Fibroblast of pulmonary artery (primary cell): ENCODE measurements at regions not wholly inside any gene's neighbourhood (a gene's known extent, or its start where the extent isn't known, plus 50 kb on each side); places are given as distances from the start of the nearest gene placed in this dataset.

Experiments used
- DNase-seq: peaks from one replicate; pipeline ENCODE4 v3.0.0-alpha.2; 2010; ENCODE audit warnings: low read depth
- H3K4me3 ChIP-seq: replicated peaks from 2 replicates; pipeline ENCODE4 v1.5.1; 2011; ENCODE audit warnings: low read depth, mild to moderate bottlenecking, control low read depth, low read length, moderate library complexity
- TF ChIP-seq, protein P1 (sequence below): IDR thresholded peaks from 2 replicates; pipeline ENCODE4 v1.5.1; 2011; ENCODE audit warnings: mild to moderate bottlenecking, control low read depth, low read length, inconsistent platforms; ENCODE audit errors: missing control alignments

DNA sequence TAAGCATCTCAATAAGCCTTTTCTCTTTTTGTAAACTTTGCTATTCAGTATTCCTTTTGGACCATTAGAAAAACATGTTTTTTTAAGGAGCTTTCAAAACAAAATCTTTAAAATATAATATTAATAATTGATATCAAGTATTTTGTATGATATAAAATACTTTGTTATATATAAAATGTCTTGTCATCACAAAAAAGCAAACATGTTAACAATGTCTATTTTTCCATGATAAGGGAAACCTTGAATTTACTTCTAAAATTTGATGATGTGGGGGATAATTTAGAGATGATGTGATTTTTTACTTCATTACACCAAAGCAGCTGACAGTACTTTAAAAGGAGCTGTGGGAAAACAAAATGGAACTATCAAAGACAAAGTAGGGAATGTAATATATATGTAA is 887.7 kb downstream of the SI start:
- TF ChIP-seq, protein P1, sequence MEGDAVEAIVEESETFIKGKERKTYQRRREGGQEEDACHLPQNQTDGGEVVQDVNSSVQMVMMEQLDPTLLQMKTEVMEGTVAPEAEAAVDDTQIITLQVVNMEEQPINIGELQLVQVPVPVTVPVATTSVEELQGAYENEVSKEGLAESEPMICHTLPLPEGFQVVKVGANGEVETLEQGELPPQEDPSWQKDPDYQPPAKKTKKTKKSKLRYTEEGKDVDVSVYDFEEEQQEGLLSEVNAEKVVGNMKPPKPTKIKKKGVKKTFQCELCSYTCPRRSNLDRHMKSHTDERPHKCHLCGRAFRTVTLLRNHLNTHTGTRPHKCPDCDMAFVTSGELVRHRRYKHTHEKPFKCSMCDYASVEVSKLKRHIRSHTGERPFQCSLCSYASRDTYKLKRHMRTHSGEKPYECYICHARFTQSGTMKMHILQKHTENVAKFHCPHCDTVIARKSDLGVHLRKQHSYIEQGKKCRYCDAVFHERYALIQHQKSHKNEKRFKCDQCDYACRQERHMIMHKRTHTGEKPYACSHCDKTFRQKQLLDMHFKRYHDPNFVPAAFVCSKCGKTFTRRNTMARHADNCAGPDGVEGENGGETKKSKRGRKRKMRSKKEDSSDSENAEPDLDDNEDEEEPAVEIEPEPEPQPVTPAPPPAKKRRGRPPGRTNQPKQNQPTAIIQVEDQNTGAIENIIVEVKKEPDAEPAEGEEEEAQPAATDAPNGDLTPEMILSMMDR = no peak
- no peak for DNase-seq
- no peak overlapping the region for H3K4me3 ChIP-seq

- DNase-seq = no peak
- no peak overlapping the region for H3K4me3 ChIP-seq
- TF ChIP-seq, protein P1 = no peak
Observed at GRCh38 chr3:164186095-164186494, 892.2 kb downstream of the SI start.

DNA sequence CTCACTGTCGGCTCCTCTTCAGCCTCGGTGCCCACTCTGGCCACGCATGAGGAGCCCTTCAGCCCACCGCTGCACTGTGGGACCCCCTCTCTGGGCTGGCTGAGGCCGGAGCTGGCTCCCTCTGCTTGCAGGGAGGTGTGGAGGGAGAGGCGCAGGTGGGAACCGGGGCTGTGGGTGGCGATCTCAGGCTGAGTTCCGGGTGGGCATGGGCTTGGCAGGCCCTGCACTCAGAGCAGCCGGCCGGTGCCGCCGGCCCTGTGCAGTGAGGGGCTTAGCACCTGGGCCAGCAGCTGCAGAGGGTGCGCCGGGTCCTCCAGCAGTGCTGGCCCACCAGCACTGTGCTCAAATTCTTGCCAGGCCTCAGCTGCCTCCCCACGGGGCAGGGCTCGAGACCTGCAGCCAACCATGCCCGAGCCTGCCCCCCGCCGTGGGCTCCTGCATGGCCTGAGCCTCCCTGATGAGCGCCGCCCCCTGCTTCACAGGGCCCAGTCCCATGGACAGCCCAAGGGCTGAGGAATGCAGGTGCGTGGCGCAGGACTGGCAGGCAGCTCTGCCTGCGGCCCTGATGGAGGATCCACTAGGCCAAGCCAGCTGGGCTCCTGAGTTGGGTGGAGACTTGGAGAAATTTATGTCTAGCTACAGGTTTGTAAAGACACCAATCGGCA is 899.1 kb downstream of the SI start:
- TF ChIP-seq, protein P1 = no peak
- no peak overlapping the region for H3K4me3 ChIP-seq
- no peak for DNase-seq

GRCh38 chr3:164174059-164174458 is 904.2 kb downstream of the SI start:
- TF ChIP-seq, protein P1 = no peak
- no peak overlapping the region for H3K4me3 ChIP-seq
- DNase-seq = no peak

DNA sequence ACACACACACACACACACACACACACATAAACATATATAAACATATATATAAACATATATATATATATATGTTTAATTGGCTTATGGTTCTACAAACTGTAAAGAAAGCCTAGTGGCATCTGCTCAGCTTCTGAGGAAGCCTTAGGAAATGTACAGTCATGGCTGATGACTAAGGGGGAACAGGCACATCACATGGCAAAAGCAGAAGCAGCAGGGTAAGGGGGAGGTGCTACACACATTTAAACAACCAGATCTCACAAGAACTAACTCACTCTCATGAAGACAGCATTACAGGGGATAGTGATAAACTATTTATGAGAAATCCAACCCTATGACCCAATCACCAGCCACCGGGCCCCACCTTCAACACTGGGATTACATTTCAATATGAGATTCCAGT is 922.9 kb downstream of the SI start:
- TF ChIP-seq, protein P1 = no peak
- no peak for DNase-seq
- no peak overlapping the region for H3K4me3 ChIP-seq

DNA sequence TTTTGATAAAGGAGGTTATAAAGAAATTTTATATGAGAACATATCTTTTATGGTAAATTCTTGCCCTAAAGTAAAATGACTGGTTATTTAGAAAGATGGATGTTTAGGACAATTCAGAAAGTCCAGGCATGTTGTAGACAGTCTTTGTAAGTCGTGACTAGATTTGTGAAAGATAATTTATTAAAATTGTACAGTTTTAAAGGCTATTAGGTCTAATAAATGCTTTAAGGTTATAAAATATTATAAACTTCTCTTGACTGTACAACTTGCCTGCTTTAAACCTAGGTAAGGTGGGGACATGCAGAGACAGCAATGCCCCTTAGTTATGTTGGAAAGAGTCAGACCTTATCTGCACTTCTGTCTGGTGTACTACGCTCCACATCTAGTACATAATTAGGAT is 933.5 kb downstream of the SI start:
- H3K4me3 ChIP-seq = no peak overlapping the region
- no peak for DNase-seq

More for the DNA sequence above, 933.5 kb downstream of the SI start:
- TF ChIP-seq, protein P1 = no peak
